ENCODE measurements at regions not wholly inside any gene's neighbourhood (a gene's known extent, or its start where the extent isn't known, plus 50 kb on each side); places are given as distances from the start of the nearest gene placed in this dataset.

DNA sequence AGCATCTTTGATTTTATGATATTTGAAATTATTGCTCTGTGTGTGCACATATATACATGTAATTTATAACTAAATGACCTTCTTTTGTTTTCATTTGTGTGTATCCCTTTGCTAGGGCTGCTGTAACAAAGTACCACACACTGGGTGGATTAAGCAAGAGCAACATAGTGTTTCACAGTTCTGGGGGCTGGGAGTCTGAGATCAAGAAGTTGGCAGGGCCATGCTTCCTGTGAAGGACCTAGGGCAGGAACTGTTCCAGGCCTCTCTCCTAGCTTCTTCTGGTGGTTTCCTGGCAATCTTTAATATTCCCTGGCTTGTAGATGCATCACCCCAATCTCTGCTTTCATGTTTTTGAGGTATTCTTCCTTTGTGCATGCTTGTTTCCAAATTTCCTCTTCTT is 1043.9 kb downstream of the TSN start:
- TF ChIP-seq, protein P1, sequence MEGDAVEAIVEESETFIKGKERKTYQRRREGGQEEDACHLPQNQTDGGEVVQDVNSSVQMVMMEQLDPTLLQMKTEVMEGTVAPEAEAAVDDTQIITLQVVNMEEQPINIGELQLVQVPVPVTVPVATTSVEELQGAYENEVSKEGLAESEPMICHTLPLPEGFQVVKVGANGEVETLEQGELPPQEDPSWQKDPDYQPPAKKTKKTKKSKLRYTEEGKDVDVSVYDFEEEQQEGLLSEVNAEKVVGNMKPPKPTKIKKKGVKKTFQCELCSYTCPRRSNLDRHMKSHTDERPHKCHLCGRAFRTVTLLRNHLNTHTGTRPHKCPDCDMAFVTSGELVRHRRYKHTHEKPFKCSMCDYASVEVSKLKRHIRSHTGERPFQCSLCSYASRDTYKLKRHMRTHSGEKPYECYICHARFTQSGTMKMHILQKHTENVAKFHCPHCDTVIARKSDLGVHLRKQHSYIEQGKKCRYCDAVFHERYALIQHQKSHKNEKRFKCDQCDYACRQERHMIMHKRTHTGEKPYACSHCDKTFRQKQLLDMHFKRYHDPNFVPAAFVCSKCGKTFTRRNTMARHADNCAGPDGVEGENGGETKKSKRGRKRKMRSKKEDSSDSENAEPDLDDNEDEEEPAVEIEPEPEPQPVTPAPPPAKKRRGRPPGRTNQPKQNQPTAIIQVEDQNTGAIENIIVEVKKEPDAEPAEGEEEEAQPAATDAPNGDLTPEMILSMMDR (IDR thresholded peaks at IDR 0.05; ENCODE audit: low read depth, low read length): no peak
- no peak for TF ChIP-seq POLR2A (IDR thresholded peaks at IDR 0.05; ENCODE audit: extremely low read depth, insufficient read length)
